Muscle layer of colon (tissue), 2 donors: ENCODE measurements at regions not wholly inside any gene's neighbourhood (a gene's known extent, or its start where the extent isn't known, plus 50 kb on each side); places are given as distances from the start of the nearest gene placed in this dataset.

Source experiments
- H3K27ac ChIP-seq: one replicate; pipeline ENCODE4 v1.7.0; 2013; ENCODE audit warnings: low read depth, mild to moderate bottlenecking, low read length, moderate library complexity
- H3K27me3 ChIP-seq, 2 donors: one replicate each; pipeline ENCODE4 v1.7.0; 2013; ENCODE audit warnings: low read length in 2 of 2, mild to moderate bottlenecking in 2 of 2; ENCODE audit not compliant: insufficient read depth in 2 of 2, control insufficient read depth in 1 of 2
- H3K36me3 ChIP-seq: one replicate; pipeline ENCODE4 v1.7.0; 2013; ENCODE audit warnings: mild to moderate bottlenecking, low read length; ENCODE audit not compliant: insufficient read depth
- H3K4me1 ChIP-seq: one replicate; pipeline ENCODE4 v1.7.0; 2013; ENCODE audit warnings: mild to moderate bottlenecking, low read length; ENCODE audit not compliant: insufficient read depth
- H3K4me3 ChIP-seq, 2 donors: one replicate each; pipeline ENCODE4 v1.7.0; 2013; ENCODE audit warnings: low read length in 2 of 2, low read depth in 1 of 2, mild to moderate bottlenecking in 1 of 2, moderate library complexity in 1 of 2
- H3K9ac ChIP-seq: one replicate; pipeline ENCODE4 v1.7.0; 2013; ENCODE audit warnings: low read length
- H3K9me3 ChIP-seq: one replicate; pipeline ENCODE4 v1.7.0; 2013; ENCODE audit warnings: mild to moderate bottlenecking, low read length
- donor health status: abdominal sarcoma.
- donor health status: Adenocarcinoma of cecum.

GRCh38 chr5:164060786-164061355, 555.5 kb downstream of the MAT2B start:
- no peak overlapping the region for H3K9ac ChIP-seq
- H3K36me3 ChIP-seq = no peaks in the 10 kb centered on the region
- no peaks in the 10 kb centered on the region for H3K4me1 ChIP-seq
- H3K27me3 ChIP-seq = no peaks in the 10 kb centered on the region
- H3K9me3 ChIP-seq = no peaks in the 10 kb centered on the region
- H3K27ac ChIP-seq = no peak overlapping the region
- H3K4me3 ChIP-seq = no peak overlapping the region

- H3K9ac ChIP-seq = no peak overlapping the region
- H3K4me3 ChIP-seq = no peak overlapping the region
- H3K27me3 ChIP-seq = no peaks in the 10 kb centered on the region
- no peak overlapping the region for H3K27ac ChIP-seq
- H3K4me1 ChIP-seq = no peaks in the 10 kb centered on the region
- H3K36me3 ChIP-seq = no peaks in the 10 kb centered on the region
- no peaks in the 10 kb centered on the region for H3K9me3 ChIP-seq
These were observed 556.9 kb downstream of the MAT2B start for GRCh38 chr5:164062304-164062703.

- no peaks in the 10 kb centered on the region for H3K9me3 ChIP-seq
These were observed 559.8 kb downstream of the MAT2B start for GRCh38 chr5:164065266-164065665.

GRCh38 chr5:164071671-164072070, 566.3 kb downstream of the MAT2B start:
- H3K9me3 ChIP-seq = no peaks in the 10 kb centered on the region
- no peaks in the 10 kb centered on the region for H3K27me3 ChIP-seq
- H3K4me1 ChIP-seq = no peaks in the 10 kb centered on the region
- no peak overlapping the region for H3K27ac ChIP-seq
- H3K36me3 ChIP-seq = no peaks in the 10 kb centered on the region
- no peak overlapping the region for H3K4me3 ChIP-seq
- H3K9ac ChIP-seq = no peak overlapping the region

More at GRCh38 chr5:164065266-164065665, 559.8 kb downstream of the MAT2B start:
- H3K27ac ChIP-seq = no peak overlapping the region
- H3K4me3 ChIP-seq = no peak overlapping the region
- no peak overlapping the region for H3K9ac ChIP-seq
- no peaks in the 10 kb centered on the region for H3K4me1 ChIP-seq
- no peaks in the 10 kb centered on the region for H3K36me3 ChIP-seq
- H3K27me3 ChIP-seq = no peaks in the 10 kb centered on the region

GRCh38 chr5:164073081-164073480, 567.7 kb downstream of the MAT2B start:
- no peaks in the 10 kb centered on the region for H3K9me3 ChIP-seq
- no peak overlapping the region for H3K27ac ChIP-seq
- H3K4me1 ChIP-seq = no peaks in the 10 kb centered on the region
- no peaks in the 10 kb centered on the region for H3K36me3 ChIP-seq
- H3K4me3 ChIP-seq = no peak overlapping the region
- H3K27me3 ChIP-seq = no peaks in the 10 kb centered on the region
- H3K9ac ChIP-seq = no peak overlapping the region

- no peak overlapping the region for H3K9ac ChIP-seq
- H3K4me1 ChIP-seq = no peaks in the 10 kb centered on the region
- no peaks in the 10 kb centered on the region for H3K9me3 ChIP-seq
- no peak overlapping the region for H3K4me3 ChIP-seq
- no peak overlapping the region for H3K27ac ChIP-seq
- no peaks in the 10 kb centered on the region for H3K27me3 ChIP-seq
- H3K36me3 ChIP-seq = no peaks in the 10 kb centered on the region
These were observed 571.1 kb downstream of the MAT2B start for GRCh38 chr5:164076556-164076955.

- Histone ChIP-seq H3K27me3 (no peaks in the 10 kb centered on the region), H3K9me3 (no peaks in the 10 kb centered on the region), H3K4me1 (no peaks in the 10 kb centered on the region), H3K9ac (no peak overlapping the region), H3K27ac (no peak overlapping the region), H3K4me3 (no peak overlapping the region), H3K36me3 (no peaks in the 10 kb centered on the region)
These were observed 584.9 kb downstream of the MAT2B start for GRCh38 chr5:164090358-164090757.

GRCh38 chr5:164091836-164092235, 586.4 kb downstream of the MAT2B start:
- H3K27me3 ChIP-seq = no peaks in the 10 kb centered on the region

GRCh38 chr5:164094291-164094690, 588.9 kb downstream of the MAT2B start:
- H3K36me3 ChIP-seq = no peaks in the 10 kb centered on the region
- no peaks in the 10 kb centered on the region for H3K27me3 ChIP-seq
- no peaks in the 10 kb centered on the region for H3K4me1 ChIP-seq
- no peak overlapping the region for H3K9ac ChIP-seq
- no peak overlapping the region for H3K27ac ChIP-seq
- no peaks in the 10 kb centered on the region for H3K9me3 ChIP-seq
- no peak overlapping the region for H3K4me3 ChIP-seq

More at GRCh38 chr5:164091836-164092235, 586.4 kb downstream of the MAT2B start:
- Histone ChIP-seq H3K27ac (no peak overlapping the region), H3K9ac (no peak overlapping the region), H3K9me3 (no peaks in the 10 kb centered on the region), H3K4me3 (no peak overlapping the region), H3K4me1 (no peaks in the 10 kb centered on the region), H3K36me3 (no peaks in the 10 kb centered on the region)

GRCh38 chr5:164097749-164098148, 592.3 kb downstream of the MAT2B start:
- H3K4me3 ChIP-seq = no peak overlapping the region
- no peaks in the 10 kb centered on the region for H3K4me1 ChIP-seq
- H3K9ac ChIP-seq = no peak overlapping the region
- H3K27ac ChIP-seq = no peak overlapping the region
- no peaks in the 10 kb centered on the region for H3K27me3 ChIP-seq
- H3K9me3 ChIP-seq = no peaks in the 10 kb centered on the region
- H3K36me3 ChIP-seq = no peaks in the 10 kb centered on the region

GRCh38 chr5:164098531-164098930, 593.1 kb downstream of the MAT2B start:
- no peak overlapping the region for H3K27ac ChIP-seq
- H3K4me3 ChIP-seq = no peak overlapping the region
- no peak overlapping the region for H3K9ac ChIP-seq
- no peaks in the 10 kb centered on the region for H3K27me3 ChIP-seq
- no peaks in the 10 kb centered on the region for H3K4me1 ChIP-seq
- no peaks in the 10 kb centered on the region for H3K9me3 ChIP-seq
- H3K36me3 ChIP-seq = no peaks in the 10 kb centered on the region

GRCh38 chr5:164098979-164099378, 593.6 kb downstream of the MAT2B start:
- H3K27ac ChIP-seq = no peak overlapping the region
- H3K4me3 ChIP-seq = no peak overlapping the region
- no peak overlapping the region for H3K9ac ChIP-seq
- H3K4me1 ChIP-seq = no peaks in the 10 kb centered on the region
- no peaks in the 10 kb centered on the region for H3K27me3 ChIP-seq
- H3K9me3 ChIP-seq = no peaks in the 10 kb centered on the region
- no peaks in the 10 kb centered on the region for H3K36me3 ChIP-seq
